ENCODE measurements at regions not wholly inside any gene's neighbourhood (a gene's known extent, or its start where the extent isn't known, plus 50 kb on each side); places are given as distances from the start of the nearest gene placed in this dataset.

- TF ChIP-seq POLR2AphosphoS2 (conservative IDR thresholded peaks at IDR 0.05; ENCODE audit: low read length), result no peak
- no peak for TF ChIP-seq CHD2 (IDR thresholded peaks at IDR 0.05; ENCODE audit: low read length, partially characterized antibody)
- no peak for TF ChIP-seq MAZ (IDR thresholded peaks at IDR 0.05; ENCODE audit: borderline replicate concordance, low read depth, low read length)
- TF ChIP-seq FOXS1 (CRISPR knock-in tag; IDR thresholded peaks at IDR 0.05), result no peak
Measured at GRCh38 chr12:102745971-102746600, 171.0 kb downstream of the PAH start (continued).

- 0 out of 3 replicates have a peak, but pooled peaks cover 4% of the 10 kb centered on the region for H3K9me3 ChIP-seq
- TF ChIP-seq EP300 (IDR thresholded peaks at IDR 0.05) (no peak), GATA3 (IDR thresholded peaks at IDR 0.05; ENCODE audit: borderline replicate concordance) (no peak), ZFP36 (IDR thresholded peaks at IDR 0.05; ENCODE audit: borderline replicate concordance, partially characterized antibody) (no peak), KDM1A (IDR thresholded peaks at IDR 0.05; ENCODE audit: low read depth) (no peak), POLR2A (IDR thresholded peaks at IDR 0.05; ENCODE audit: low read length) (no peak), ATOH8 (CRISPR knock-in tag; IDR thresholded peaks at IDR 0.05; ENCODE audit: low read depth) (no peak), HES2 (IDR thresholded peaks at IDR 0.05) (no peak), RAD21 (conservative IDR thresholded peaks at IDR 0.05 in 1 of 2, IDR thresholded peaks at IDR 0.05 in 1 of 2) (no peak), MAZ (IDR thresholded peaks at IDR 0.05; ENCODE audit: borderline replicate concordance, low read depth, low read length) (no peak), CBX2 (IDR thresholded peaks at IDR 0.05; ENCODE audit: borderline replicate concordance, low read depth) (no peak), NFE2L2 (conservative IDR thresholded peaks at IDR 0.05; ENCODE audit: low read length) (no peak), EHMT2 (IDR thresholded peaks at IDR 0.05; ENCODE audit: low read depth) (no peak), TP53 (CRISPR knock-in tag; IDR thresholded peaks at IDR 0.05) (no peak), HOXB5 (CRISPR knock-in tag; IDR thresholded peaks at IDR 0.05) (no peak), E2F6 (IDR thresholded peaks at IDR 0.05; ENCODE audit: borderline replicate concordance, low read depth) (no peak), HOXB13 (CRISPR knock-in tag; IDR thresholded peaks at IDR 0.05; ENCODE audit: low read depth) (no peak), SREBF2 (IDR thresholded peaks at IDR 0.05) (no peak)
- H3K27ac ChIP-seq, result no peak overlapping the region
- H3K4me1 ChIP-seq, result no peaks in the 10 kb centered on the region
- H3K4me3 ChIP-seq, result no peak overlapping the region
- no peak overlapping the region for H3K4me2 ChIP-seq
- ChIA-PET CTCF (interaction anchor here (0.6 to 3.6 kb wide), 29 partner anchors 9 to 969 kb away, joined by 3 to 24 read pairs (median 5); partner anchors contain the start of gene WASHC3), POLR2A (no interaction called here)
- ATAC-seq (no peak), FAIRE-seq (no peak), DNase-seq (ENCODE audit: low read depth in 1 of 2, low spot score in 1 of 2) (no peak)
- WGBS (ENCODE audit: missing lambda C conversion rate), result 75% methylated on average over 3 of the region's 3 CpGs
Measured at GRCh38 chr12:102741196-102741595, 175.8 kb downstream of the PAH start.

- POLR2A ChIA-PET, result interaction anchor here (0.5 kb wide), 1 partner anchor 174 kb away, joined by 6 read pairs; no protein-coding TSS in a partner anchor
- peak; percentile 96 for FAIRE-seq
- H3K9me3 ChIP-seq, result 0 out of 3 replicates have a peak, but pooled peaks cover 4% of the 10 kb centered on the region
- ATAC-seq, result peak; percentile 81 to 87; a peak in 5 of 6 replicates
- no peaks in the 10 kb centered on the region for H3K4me1 ChIP-seq
- H3K4me2 ChIP-seq, result no peak overlapping the region
- 17% methylated on average over 3 of the region's 3 CpGs for WGBS (ENCODE audit: missing lambda C conversion rate)
- peak; percentile 12 to 58 for DNase-seq (ENCODE audit: low read depth in 1 of 2, low spot score in 1 of 2)
- H3K4me3 ChIP-seq, result no peak overlapping the region
- peak overlapping the region in 1 of 2 experiments; percentile 46; a peak in 2 of 6 replicates for H3K27ac ChIP-seq
- TF ChIP-seq SMC3 (IDR thresholded peaks at IDR 0.05), result peak; percentile 81
- TF ChIP-seq HEYL (CRISPR knock-in tag; IDR thresholded peaks at IDR 0.05), result no peak
- no peak for TF ChIP-seq ESRRA (IDR thresholded peaks at IDR 0.05; ENCODE audit: borderline replicate concordance, low read length)
- no peak for TF ChIP-seq MAX (IDR thresholded peaks at IDR 0.05)
- TF ChIP-seq CTCF (IDR thresholded peaks at IDR 0.05), result peak; percentile 69
- no peak for TF ChIP-seq BCL3 (IDR thresholded peaks at IDR 0.05)
- TF ChIP-seq GATA3 (IDR thresholded peaks at IDR 0.05; ENCODE audit: borderline replicate concordance), result no peak
- TF ChIP-seq JUNB (IDR thresholded peaks at IDR 0.05), result no peak
- TF ChIP-seq MAFK (IDR thresholded peaks at IDR 0.05; ENCODE audit: partially characterized antibody), result no peak
- TF ChIP-seq PBX3 (IDR thresholded peaks at IDR 0.05), result no peak
- peak; percentile 81 to 88 for TF ChIP-seq RAD21 (conservative IDR thresholded peaks at IDR 0.05 in 1 of 2, IDR thresholded peaks at IDR 0.05 in 1 of 2)
- CTCF ChIA-PET, result interaction anchor here (0.6 to 3.6 kb wide), 45 partner anchors 10 to 968 kb away, joined by 3 to 24 read pairs (median 4); partner anchors contain the start of gene WASHC3
Measured at GRCh38 chr12:102740141-102740955, 176.7 kb downstream of the PAH start.
